ENCODE measurements at regions not wholly inside any gene's neighbourhood (a gene's known extent, or its start where the extent isn't known, plus 50 kb on each side); places are given as distances from the start of the nearest gene placed in this dataset.
"Not testable (repeated sequence)": the region's sequence is repeated elsewhere in the genome, so short reads cannot be mapped to it uniquely, and the experiment has no call there.

DNA sequence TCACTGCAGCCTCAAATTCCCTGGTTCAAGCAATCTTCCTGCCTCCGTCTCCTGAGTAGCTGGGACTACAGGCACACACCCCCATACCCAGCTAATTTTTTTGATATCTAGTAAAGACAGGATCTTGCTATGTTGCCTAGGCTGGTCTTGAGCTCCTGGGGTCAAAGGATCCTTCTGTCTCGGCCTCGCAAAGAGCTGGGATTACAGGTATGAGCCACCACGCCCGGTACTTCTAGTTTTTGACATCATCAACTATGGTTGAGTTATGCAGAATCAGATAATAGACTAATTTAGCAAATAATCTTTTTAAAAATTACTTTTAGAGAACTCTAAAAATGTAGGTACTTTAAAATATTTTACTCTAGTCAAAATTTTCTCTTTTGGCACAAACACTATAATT is 166.2 kb downstream of the SOX4 start:
- Histone ChIP-seq H3K4me3 (ENCODE audit: low read length) (no peak overlapping the region), H3K79me2 (ENCODE audit: low read length) (no peaks in the 10 kb centered on the region), H4K20me1 (ENCODE audit: insufficient read depth, low read length) (no peaks in the 10 kb centered on the region), H3F3A (ENCODE audit: insufficient read depth, low read length) (no peaks in the 10 kb centered on the region), H3K27ac (ENCODE audit: low read length) (no peak overlapping the region), H3K4me2 (ENCODE audit: low read depth, low read length) (no peak overlapping the region), H3K27me3 (replicated peaks; ENCODE audit: insufficient read depth, low read length) (no peaks in the 10 kb centered on the region), H3K9ac (ENCODE audit: low read length) (no peak overlapping the region), H3K36me3 (replicated peaks; ENCODE audit: insufficient read depth, low read length) (no peaks in the 10 kb centered on the region), H3K9me3 (replicated peaks; ENCODE audit: insufficient read depth, low read length) (no peaks in the 10 kb centered on the region), H3K9me2 (replicated peaks; ENCODE audit: insufficient read depth, low read length) (no peaks in the 10 kb centered on the region), H3K4me1 (ENCODE audit: low read length) (no peaks in the 10 kb centered on the region), H2AFZ (ENCODE audit: low read length) (no peak overlapping the region)
- DNase-seq: no peak
- TF ChIP-seq EZH2 (optimal IDR thresholded peaks at IDR 0.05; ENCODE audit: low read depth, low read length) (no peak), CTCF (IDR thresholded peaks at IDR 0.05; ENCODE audit: low read length) (no peak), EZH2phosphoT487 (IDR thresholded peaks at IDR 0.05; ENCODE audit: low read length) (no peak)

DNA sequence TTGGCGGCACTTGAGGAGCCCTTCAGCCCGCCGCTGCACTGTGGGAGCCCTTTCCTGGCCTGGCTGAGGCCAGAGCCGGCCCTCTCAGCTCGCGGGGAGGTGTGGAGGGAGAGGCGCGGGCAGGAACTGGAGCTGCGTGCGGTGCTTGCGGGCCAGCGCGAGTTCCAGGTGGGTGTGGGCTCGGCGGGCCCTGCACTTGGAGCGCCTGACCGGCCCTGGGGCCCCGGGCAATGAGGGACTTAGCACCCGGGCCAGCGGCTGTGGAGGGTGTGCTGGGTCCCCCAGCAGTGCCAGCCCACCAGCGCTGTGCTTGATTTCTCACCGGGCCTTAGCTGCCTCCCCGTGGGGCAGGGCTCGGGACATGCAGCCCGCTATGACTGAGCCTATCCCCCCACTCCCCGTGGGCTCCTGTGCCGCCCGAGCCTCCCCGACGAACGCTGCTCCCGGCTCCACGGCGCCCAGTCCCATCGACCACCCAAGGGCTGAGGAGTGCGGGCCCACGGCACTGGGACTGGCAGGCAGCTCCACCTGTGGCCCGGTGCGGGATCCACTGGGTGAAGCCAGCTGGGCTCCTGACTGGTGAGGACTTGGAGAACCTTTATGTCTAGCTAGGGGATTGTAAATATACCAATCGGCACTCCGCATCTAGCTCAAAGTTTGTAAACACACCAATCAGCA is 167.6 kb downstream of the SOX4 start:
- not testable (repeated sequence) for H3K4me2 ChIP-seq (ENCODE audit: low read depth, low read length); H2AFZ ChIP-seq (ENCODE audit: low read length); H3K27me3 ChIP-seq (replicated peaks; ENCODE audit: insufficient read depth, low read length); H3K9ac ChIP-seq (ENCODE audit: low read length); DNase-seq; H3F3A ChIP-seq (ENCODE audit: insufficient read depth, low read length); H4K20me1 ChIP-seq (ENCODE audit: insufficient read depth, low read length); H3K4me1 ChIP-seq (ENCODE audit: low read length); H3K79me2 ChIP-seq (ENCODE audit: low read length); H3K36me3 ChIP-seq (replicated peaks; ENCODE audit: insufficient read depth, low read length); H3K9me3 ChIP-seq (replicated peaks; ENCODE audit: insufficient read depth, low read length); H3K27ac ChIP-seq (ENCODE audit: low read length); H3K4me3 ChIP-seq (ENCODE audit: low read length); H3K9me2 ChIP-seq (replicated peaks; ENCODE audit: insufficient read depth, low read length)

DNA sequence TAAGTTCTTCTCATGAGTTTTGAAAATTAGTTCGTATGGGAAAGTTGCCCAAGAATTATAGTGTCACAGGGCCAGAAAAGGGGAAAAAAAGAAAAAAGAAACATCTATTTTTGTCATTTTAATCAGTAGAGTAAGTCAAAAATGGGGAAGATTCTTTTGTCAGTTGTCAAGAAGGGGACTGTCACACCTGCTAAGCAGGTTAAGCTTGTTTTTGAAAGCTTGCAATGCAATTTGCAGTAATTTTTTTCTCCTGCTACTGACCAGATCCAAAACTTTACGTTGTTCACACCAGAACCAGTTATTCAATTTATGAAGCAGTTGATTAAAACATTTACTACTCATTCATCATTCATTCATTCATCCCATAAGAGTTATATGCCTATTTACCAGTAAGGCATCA is 171.4 kb downstream of the SOX4 start:
- Histone ChIP-seq H3K27me3 (replicated peaks; ENCODE audit: insufficient read depth, low read length) (no peaks in the 10 kb centered on the region), H3K36me3 (replicated peaks; ENCODE audit: insufficient read depth, low read length) (no peaks in the 10 kb centered on the region), H3K4me3 (ENCODE audit: low read length) (no peak overlapping the region), H2AFZ (ENCODE audit: low read length) (no peak overlapping the region), H3K4me2 (ENCODE audit: low read depth, low read length) (no peak overlapping the region), H3F3A (ENCODE audit: insufficient read depth, low read length) (no peaks in the 10 kb centered on the region; the same call in 1 of the 2 replicates), H3K9ac (ENCODE audit: low read length) (no peak overlapping the region), H3K9me2 (replicated peaks; ENCODE audit: insufficient read depth, low read length) (no peaks in the 10 kb centered on the region), H3K9me3 (replicated peaks; ENCODE audit: insufficient read depth, low read length) (no peaks in the 10 kb centered on the region), H3K79me2 (ENCODE audit: low read length) (no peaks in the 10 kb centered on the region), H3K27ac (ENCODE audit: low read length) (no peak overlapping the region), H4K20me1 (ENCODE audit: insufficient read depth, low read length) (no peaks in the 10 kb centered on the region), H3K4me1 (ENCODE audit: low read length) (no peaks in the 10 kb centered on the region)
- DNase-seq: no peak
- no peak for TF ChIP-seq EZH2 (optimal IDR thresholded peaks at IDR 0.05; ENCODE audit: low read depth, low read length)
- no peak for TF ChIP-seq CTCF (IDR thresholded peaks at IDR 0.05; ENCODE audit: low read length)
- no peak for TF ChIP-seq EZH2phosphoT487 (IDR thresholded peaks at IDR 0.05; ENCODE audit: low read length)

DNA sequence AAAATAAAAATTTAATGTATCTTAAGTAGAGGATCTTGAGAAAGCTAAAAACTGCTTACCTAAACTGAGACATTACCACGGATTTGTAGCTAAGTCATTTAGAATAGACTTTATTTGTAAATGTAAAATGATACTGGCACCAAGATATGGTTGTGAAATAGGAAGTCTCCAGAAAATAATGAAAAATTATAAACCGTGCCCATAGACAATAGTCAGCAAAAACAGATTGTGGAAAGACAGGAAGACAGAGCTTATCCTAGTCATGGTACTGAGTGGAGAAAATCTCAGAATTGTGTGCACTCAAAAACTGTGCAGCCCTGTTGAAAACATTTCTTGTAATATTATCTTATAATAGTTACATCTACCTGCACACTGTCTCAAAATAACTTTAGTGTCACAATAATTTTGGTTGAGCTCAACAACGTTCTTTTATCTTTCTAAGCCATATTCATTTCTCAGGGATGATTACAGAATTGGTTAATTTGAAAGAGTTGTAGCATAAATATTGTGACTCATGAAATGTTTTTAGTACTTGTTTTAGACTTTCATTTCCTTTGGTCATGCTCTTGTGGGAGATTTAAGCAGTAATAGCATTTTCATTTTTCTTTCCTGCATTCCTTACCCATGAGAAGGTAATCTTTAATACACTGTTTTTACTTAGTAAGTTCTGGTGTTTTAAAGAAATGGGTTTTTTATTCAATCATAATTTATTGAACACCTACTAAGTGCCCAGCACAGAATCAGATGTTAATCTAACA is 174.5 kb downstream of the SOX4 start:
- H3K4me2 ChIP-seq (ENCODE audit: low read depth, low read length): no peak overlapping the region
- no peak overlapping the region for H3K9ac ChIP-seq (ENCODE audit: low read length)
- no peak overlapping the region for H3K4me3 ChIP-seq (ENCODE audit: low read length)
- no peaks in the 10 kb centered on the region for H3K4me1 ChIP-seq (ENCODE audit: low read length)
- TF ChIP-seq CTCF (IDR thresholded peaks at IDR 0.05; ENCODE audit: low read length) (no peak), EZH2phosphoT487 (IDR thresholded peaks at IDR 0.05; ENCODE audit: low read length) (no peak), EZH2 (optimal IDR thresholded peaks at IDR 0.05; ENCODE audit: low read depth, low read length) (no peak)
- H3K79me2 ChIP-seq (ENCODE audit: low read length): no peaks in the 10 kb centered on the region
- H3K36me3 ChIP-seq (replicated peaks; ENCODE audit: insufficient read depth, low read length): no peaks in the 10 kb centered on the region
- H2AFZ ChIP-seq (ENCODE audit: low read length): no peak overlapping the region
- H3K27ac ChIP-seq (ENCODE audit: low read length): no peak overlapping the region
- peak; percentile 6 for DNase-seq
- no peaks in the 10 kb centered on the region for H4K20me1 ChIP-seq (ENCODE audit: insufficient read depth, low read length)
- no peaks in the 10 kb centered on the region for H3K27me3 ChIP-seq (replicated peaks; ENCODE audit: insufficient read depth, low read length)
- no peaks in the 10 kb centered on the region; the same call in 1 of the 2 replicates for H3F3A ChIP-seq (ENCODE audit: insufficient read depth, low read length)
- H3K9me2 ChIP-seq (replicated peaks; ENCODE audit: insufficient read depth, low read length): no peaks in the 10 kb centered on the region
- no peaks in the 10 kb centered on the region for H3K9me3 ChIP-seq (replicated peaks; ENCODE audit: insufficient read depth, low read length)

All from MM.1S (cell line).